Colonic mucosa (tissue), 4 donors: ENCODE measurements at regions not wholly inside any gene's neighbourhood (a gene's known extent, or its start where the extent isn't known, plus 50 kb on each side); places are given as distances from the start of the nearest gene placed in this dataset.

Experiments used
- DNase-seq: peaks from one replicate; pipeline ENCODE4 v3.0.0-alpha.2; 2020
- H3K27ac ChIP-seq: fragments of 200-600 bp; one replicate; pipeline ENCODE4 v1.8.0; 2021
- H3K27me3 ChIP-seq: fragments of 200-600 bp; one replicate; pipeline ENCODE4 v1.8.0; 2021
- H3K36me3 ChIP-seq: fragments of 200-600 bp; one replicate; pipeline ENCODE4 v1.8.0; 2021
- H3K4me1 ChIP-seq: fragments of 200-600 bp; one replicate; pipeline ENCODE4 v1.8.0; 2021; ENCODE audit warnings: mild to moderate bottlenecking
- H3K4me3 ChIP-seq: fragments of 200-600 bp; one replicate; pipeline ENCODE4 v1.8.0; 2021
- H3K9ac ChIP-seq, 2 donors: one replicate each; pipeline ENCODE4 v1.7.0; 2013; ENCODE audit warnings: control low read depth in 2 of 2, low read depth in 2 of 2, low read length in 2 of 2
- H3K9me3 ChIP-seq: fragments of 200-600 bp; one replicate; pipeline ENCODE4 v1.8.0; 2021
- CTCF ChIP-seq: fragments of 200-600 bp; IDR thresholded peaks from one replicate; pipeline ENCODE4 v1.8.0; 2022; ENCODE audit warnings: antibody characterized with exemption, mild to moderate bottlenecking
- intact Hi-C: fragments of 100-400 bp; cut with DNase I; formaldehyde crosslinking; loops from one replicate; pipeline ENCODE4 v1.14.1; 2022
- donor health status: healthy.
- donor health status: DM: no; HTN: no; CAD: no.
- donor health status: DM: no; HTN: no; CAD: no.

DNA sequence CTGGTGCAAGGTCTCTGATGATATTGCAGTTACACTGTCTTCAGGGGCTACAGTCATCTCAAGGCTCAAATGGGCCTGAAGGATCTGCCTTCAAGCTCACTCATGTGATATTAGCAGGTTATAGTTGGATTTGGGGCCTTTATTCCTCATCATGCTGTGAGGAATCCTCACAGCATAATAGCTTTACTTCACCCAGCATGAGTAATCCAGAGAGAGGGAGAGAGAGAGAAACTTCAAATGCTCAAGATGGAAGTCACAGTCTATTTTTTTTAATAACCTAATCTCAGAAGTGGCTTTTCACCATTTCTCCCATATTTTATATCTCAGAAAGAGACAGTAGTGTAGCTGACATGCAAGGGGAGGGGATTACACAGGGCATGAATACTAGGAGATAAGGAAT, 658.7 kb downstream of the EPHA4 start:
- no peak overlapping the region for H3K4me3 ChIP-seq
- no peak for TF ChIP-seq CTCF
- H3K27me3 ChIP-seq = no peaks in the 10 kb centered on the region
- no peaks in the 10 kb centered on the region for H3K9me3 ChIP-seq
- no peak for DNase-seq
- H3K9ac ChIP-seq = no peak overlapping the region
- no peaks in the 10 kb centered on the region for H3K4me1 ChIP-seq
- intact Hi-C loops = no loop called here
- no peaks in the 10 kb centered on the region for H3K36me3 ChIP-seq
- no peak overlapping the region for H3K27ac ChIP-seq

- no peak for DNase-seq
- H3K36me3 ChIP-seq = no peaks in the 10 kb centered on the region
- H3K27ac ChIP-seq = no peak overlapping the region
- no peaks in the 10 kb centered on the region for H3K4me1 ChIP-seq
- no peak overlapping the region for H3K9ac ChIP-seq
- intact Hi-C loops = no loop called here
- TF ChIP-seq CTCF = no peak
- no peak overlapping the region for H3K4me3 ChIP-seq
- H3K27me3 ChIP-seq = no peaks in the 10 kb centered on the region
- no peaks in the 10 kb centered on the region for H3K9me3 ChIP-seq
Measured at GRCh38 chr2:220915092-220915623, 656.9 kb downstream of the EPHA4 start.

- Histone ChIP-seq H3K27me3 (no peaks in the 10 kb centered on the region), H3K4me1 (no peaks in the 10 kb centered on the region), H3K9ac (no peak overlapping the region), H3K27ac (no peak overlapping the region), H3K4me3 (no peak overlapping the region), H3K9me3 (no peaks in the 10 kb centered on the region), H3K36me3 (no peaks in the 10 kb centered on the region)
- no peak for DNase-seq
- intact Hi-C loops = no loop called here
- TF ChIP-seq CTCF = no peak
Measured at GRCh38 chr2:220916931-220917330, 655.2 kb downstream of the EPHA4 start.

- Histone ChIP-seq H3K4me3 (no peak overlapping the region), H3K9me3 (no peaks in the 10 kb centered on the region), H3K4me1 (no peaks in the 10 kb centered on the region), H3K27ac (no peak overlapping the region), H3K27me3 (no peaks in the 10 kb centered on the region), H3K36me3 (no peaks in the 10 kb centered on the region), H3K9ac (no peak overlapping the region)
- DNase-seq = no peak
- intact Hi-C loops = no loop called here
- no peak for TF ChIP-seq CTCF
Measured at GRCh38 chr2:220930271-220931076, 641.6 kb downstream of the EPHA4 start.

- H3K9me3 ChIP-seq = no peaks in the 10 kb centered on the region
- H3K4me1 ChIP-seq = no peaks in the 10 kb centered on the region
- no peak overlapping the region for H3K4me3 ChIP-seq
- DNase-seq = no peak
- intact Hi-C loops = no loop called here
- H3K36me3 ChIP-seq = no peaks in the 10 kb centered on the region
- no peak for TF ChIP-seq CTCF
- no peak overlapping the region for H3K27ac ChIP-seq
- H3K9ac ChIP-seq = no peak overlapping the region
- no peaks in the 10 kb centered on the region for H3K27me3 ChIP-seq
Measured at GRCh38 chr2:220931491-220931890, 640.6 kb downstream of the EPHA4 start.
